ENCODE measurements at regions not wholly inside any gene's neighbourhood (a gene's known extent, or its start where the extent isn't known, plus 50 kb on each side); places are given as distances from the start of the nearest gene placed in this dataset.
"Not testable (repeated sequence)": the region's sequence is repeated elsewhere in the genome, so short reads cannot be mapped to it uniquely, and the experiment has no call there.

- no peak for DNase-seq
Measured at GRCh38 chr18:1499265-1499664, 594.6 kb downstream of the ADCYAP1 start.

GRCh38 chr18:1503847-1504246 is 599.2 kb downstream of the ADCYAP1 start:
- no peak for DNase-seq

- no peak for DNase-seq
Measured at GRCh38 chr18:1505856-1506255, 601.2 kb downstream of the ADCYAP1 start.

GRCh38 chr18:1510542-1511179 is 606.0 kb downstream of the ADCYAP1 start:
- no peak for DNase-seq

GRCh38 chr18:1511619-1512311 is 607.1 kb downstream of the ADCYAP1 start:
- no peak for DNase-seq

GRCh38 chr18:1513519-1513918 is 608.8 kb downstream of the ADCYAP1 start:
- no peak for DNase-seq

- DNase-seq, result not testable (repeated sequence)
Measured at GRCh38 chr18:1521588-1522248, 617.0 kb downstream of the ADCYAP1 start.

GRCh38 chr18:1522249-1522615 is 617.6 kb downstream of the ADCYAP1 start:
- DNase-seq, result no peak

GRCh38 chr18:1526991-1527390 is 622.3 kb downstream of the ADCYAP1 start:
- no peak for DNase-seq

GRCh38 chr18:1527805-1528204 is 623.1 kb downstream of the ADCYAP1 start:
- no peak for DNase-seq

- no peak for DNase-seq
Measured at GRCh38 chr18:1528447-1528846, 623.8 kb downstream of the ADCYAP1 start.

GRCh38 chr18:1528964-1529509 is 624.4 kb downstream of the ADCYAP1 start:
- no peak for DNase-seq

- DNase-seq, result no peak
Measured at GRCh38 chr18:1530650-1531049, 626.0 kb downstream of the ADCYAP1 start.

GRCh38 chr18:1539276-1539675 is 634.6 kb downstream of the ADCYAP1 start:
- no peak for DNase-seq

GRCh38 chr18:1541478-1541877 is 636.8 kb downstream of the ADCYAP1 start:
- no peak for DNase-seq

GRCh38 chr18:1542230-1542774 is 637.6 kb downstream of the ADCYAP1 start:
- no peak for DNase-seq

- DNase-seq, result no peak
Measured at GRCh38 chr18:1544016-1544415, 639.3 kb downstream of the ADCYAP1 start.

- not testable (repeated sequence) for DNase-seq
Measured at GRCh38 chr18:1557711-1558110, 653.0 kb downstream of the ADCYAP1 start.

GRCh38 chr18:1559563-1559962 is 654.9 kb downstream of the ADCYAP1 start:
- no peak for DNase-seq

- no peak for DNase-seq
Measured at GRCh38 chr18:1564793-1565192, 660.1 kb downstream of the ADCYAP1 start.

GRCh38 chr18:1571206-1571605 is 666.5 kb downstream of the ADCYAP1 start:
- no peak for DNase-seq

GRCh38 chr18:1573732-1574131 is 669.1 kb downstream of the ADCYAP1 start:
- DNase-seq, result no peak

GRCh38 chr18:1575084-1575483 is 670.4 kb downstream of the ADCYAP1 start:
- DNase-seq, result no peak

- DNase-seq, result no peak
Measured at GRCh38 chr18:1578505-1578904, 673.8 kb downstream of the ADCYAP1 start.

All from NCI-H1436 (cell line).